Effector memory CD8-positive, alpha-beta T cell (primary cell): ENCODE measurements at regions not wholly inside any gene's neighbourhood (a gene's known extent, or its start where the extent isn't known, plus 50 kb on each side); places are given as distances from the start of the nearest gene placed in this dataset.

Experiments used
- ATAC-seq: fragments of 150-1000 bp; cut with Tn5 transposase; replicated peaks from 2 replicates; pipeline ENCODE4 v1.10.0; 2021; ENCODE audit warnings: mild to moderate bottlenecking, moderate library complexity
- DNase-seq, 3 experiments: peaks; one replicate each; pipeline ENCODE4 v3.0.0; 2021
- H3K27ac Mint-ChIP-seq, 2 donors: one replicate each; pipeline ENCODE4 v1.8.0; 2022; ENCODE audit warnings: mild to moderate bottlenecking in 2 of 2, mixed read lengths in 2 of 2, moderate library complexity in 2 of 2
- H3K27me3 Mint-ChIP-seq, 2 donors: one replicate each; pipeline ENCODE4 v1.8.0; 2022; ENCODE audit warnings: mixed read lengths in 2 of 2
- H3K36me3 Mint-ChIP-seq: one replicate; pipeline ENCODE4 v1.8.0; 2022; ENCODE audit warnings: mild to moderate bottlenecking, moderate library complexity, mixed read lengths; ENCODE audit not compliant: insufficient read depth
- H3K4me1 Mint-ChIP-seq, 2 donors: one replicate each; pipeline ENCODE4 v1.8.0; 2022; ENCODE audit warnings: low read depth in 2 of 2, mixed read lengths in 2 of 2
- H3K4me3 Mint-ChIP-seq, 2 donors: one replicate each; pipeline ENCODE4 v1.8.0; 2022; ENCODE audit warnings: mild to moderate bottlenecking in 2 of 2, mixed read lengths in 2 of 2, moderate library complexity in 2 of 2
- H3K9me3 Mint-ChIP-seq, 2 donors: one replicate each; pipeline ENCODE4 v1.8.0; 2022; ENCODE audit warnings: mixed read lengths in 2 of 2

- no peak overlapping the region for H3K27ac Mint-ChIP-seq
- H3K4me1 Mint-ChIP-seq = no peaks in the 10 kb centered on the region
- ATAC-seq = no peak
- H3K36me3 Mint-ChIP-seq = no peaks in the 10 kb centered on the region
- H3K9me3 Mint-ChIP-seq = no peaks in the 10 kb centered on the region
- no peak for DNase-seq
- H3K4me3 Mint-ChIP-seq = no peak overlapping the region
- H3K27me3 Mint-ChIP-seq = no peaks in the 10 kb centered on the region
Observed at GRCh38 chr13:106402866-106403265, 132.6 kb downstream of the EFNB2 start.

- no peak for DNase-seq
- Mint-ChIP-seq H3K27me3 (peaks cover 0 to 6% of the 10 kb centered on the region in 2 donors), H3K4me1 (no peaks in the 10 kb centered on the region), H3K9me3 (no peaks in the 10 kb centered on the region), H3K36me3 (no peaks in the 10 kb centered on the region), H3K4me3 (no peak overlapping the region), H3K27ac (no peak overlapping the region)
- no peak for ATAC-seq
Observed at GRCh38 chr13:106401081-106401480, 134.4 kb downstream of the EFNB2 start.

GRCh38 chr13:106400289-106400688, 135.2 kb downstream of the EFNB2 start:
- ATAC-seq (no peak), DNase-seq (no peak)
- Mint-ChIP-seq H3K27me3 (peaks cover 0 to 6% of the 10 kb centered on the region in 2 donors), H3K36me3 (no peaks in the 10 kb centered on the region), H3K27ac (no peak overlapping the region), H3K4me1 (no peaks in the 10 kb centered on the region), H3K4me3 (no peak overlapping the region), H3K9me3 (no peaks in the 10 kb centered on the region)

GRCh38 chr13:106398289-106398688, 137.2 kb downstream of the EFNB2 start:
- Mint-ChIP-seq H3K9me3 (no peaks in the 10 kb centered on the region), H3K27ac (no peak overlapping the region), H3K27me3 (peaks cover 6 to 11% of the 10 kb centered on the region in 2 donors), H3K4me1 (no peaks in the 10 kb centered on the region), H3K36me3 (no peaks in the 10 kb centered on the region), H3K4me3 (no peak overlapping the region)
- DNase-seq (no peak), ATAC-seq (no peak)

- Mint-ChIP-seq H3K36me3 (no peaks in the 10 kb centered on the region), H3K4me1 (no peaks in the 10 kb centered on the region), H3K27ac (no peak overlapping the region), H3K9me3 (no peaks in the 10 kb centered on the region), H3K27me3 (peaks cover 6 to 18% of the 10 kb centered on the region in 2 donors), H3K4me3 (no peak overlapping the region)
- no peak for ATAC-seq
- no peak for DNase-seq
Observed at GRCh38 chr13:106393776-106394175, 141.7 kb downstream of the EFNB2 start.

- Mint-ChIP-seq H3K4me3 (no peak overlapping the region), H3K9me3 (no peaks in the 10 kb centered on the region), H3K27me3 (peaks cover 0 to 18% of the 10 kb centered on the region in 2 donors), H3K4me1 (no peaks in the 10 kb centered on the region), H3K27ac (no peak overlapping the region), H3K36me3 (no peaks in the 10 kb centered on the region)
- ATAC-seq (no peak), DNase-seq (no peak)
Observed at GRCh38 chr13:106391681-106392080, 143.8 kb downstream of the EFNB2 start.

- no peaks in the 10 kb centered on the region for H3K9me3 Mint-ChIP-seq
- H3K36me3 Mint-ChIP-seq = no peaks in the 10 kb centered on the region
- ATAC-seq (no peak), DNase-seq (no peak)
- H3K27me3 Mint-ChIP-seq = peaks cover 0 to 18% of the 10 kb centered on the region in 2 donors
- H3K27ac Mint-ChIP-seq = no peak overlapping the region
- H3K4me1 Mint-ChIP-seq = no peaks in the 10 kb centered on the region
- H3K4me3 Mint-ChIP-seq = no peak overlapping the region
Observed at GRCh38 chr13:106391271-106391670, 144.2 kb downstream of the EFNB2 start.

- H3K27ac Mint-ChIP-seq = no peak overlapping the region
- ATAC-seq (no peak), DNase-seq (no peak)
- H3K4me3 Mint-ChIP-seq = no peak overlapping the region
- no peaks in the 10 kb centered on the region for H3K9me3 Mint-ChIP-seq
- peaks cover 0 to 18% of the 10 kb centered on the region in 2 donors for H3K27me3 Mint-ChIP-seq
- H3K36me3 Mint-ChIP-seq = no peaks in the 10 kb centered on the region
- no peaks in the 10 kb centered on the region for H3K4me1 Mint-ChIP-seq
Observed at GRCh38 chr13:106390367-106390766, 145.1 kb downstream of the EFNB2 start.

- ATAC-seq (no peak), DNase-seq (no peak)
- H3K27ac Mint-ChIP-seq = no peak overlapping the region
- no peaks in the 10 kb centered on the region for H3K9me3 Mint-ChIP-seq
- H3K36me3 Mint-ChIP-seq = no peaks in the 10 kb centered on the region
- H3K27me3 Mint-ChIP-seq = no peaks in the 10 kb centered on the region
- H3K4me1 Mint-ChIP-seq = no peaks in the 10 kb centered on the region
- H3K4me3 Mint-ChIP-seq = no peak overlapping the region
Observed at GRCh38 chr13:106385654-106386053, 149.8 kb downstream of the EFNB2 start.

GRCh38 chr13:106384516-106384915, 150.9 kb downstream of the EFNB2 start:
- Mint-ChIP-seq H3K36me3 (no peaks in the 10 kb centered on the region), H3K27me3 (no peaks in the 10 kb centered on the region), H3K4me3 (no peak overlapping the region), H3K9me3 (no peaks in the 10 kb centered on the region), H3K4me1 (no peaks in the 10 kb centered on the region), H3K27ac (no peak overlapping the region)
- DNase-seq = no peak
- no peak for ATAC-seq

GRCh38 chr13:106383791-106384190, 151.7 kb downstream of the EFNB2 start:
- Mint-ChIP-seq H3K9me3 (no peaks in the 10 kb centered on the region), H3K27me3 (peaks cover 0 to 5% of the 10 kb centered on the region in 2 donors), H3K4me3 (no peak overlapping the region), H3K27ac (no peak overlapping the region), H3K36me3 (no peaks in the 10 kb centered on the region), H3K4me1 (no peaks in the 10 kb centered on the region)
- no peak for ATAC-seq
- DNase-seq = no peak

- Mint-ChIP-seq H3K27ac (no peak overlapping the region), H3K4me1 (no peaks in the 10 kb centered on the region), H3K9me3 (no peaks in the 10 kb centered on the region), H3K4me3 (no peak overlapping the region), H3K36me3 (no peaks in the 10 kb centered on the region), H3K27me3 (peaks cover 0 to 11% of the 10 kb centered on the region in 2 donors)
- ATAC-seq (no peak), DNase-seq (no peak)
Observed at GRCh38 chr13:106382534-106382933, 152.9 kb downstream of the EFNB2 start.

GRCh38 chr13:106381091-106381490, 154.4 kb downstream of the EFNB2 start:
- H3K4me1 Mint-ChIP-seq = no peaks in the 10 kb centered on the region
- no peak overlapping the region for H3K4me3 Mint-ChIP-seq
- no peak overlapping the region for H3K27ac Mint-ChIP-seq
- no peak for DNase-seq
- no peaks in the 10 kb centered on the region for H3K36me3 Mint-ChIP-seq
- peaks cover 0 to 11% of the 10 kb centered on the region in 2 donors for H3K27me3 Mint-ChIP-seq
- no peaks in the 10 kb centered on the region for H3K9me3 Mint-ChIP-seq
- no peak for ATAC-seq

GRCh38 chr13:106377931-106378662, 157.4 kb downstream of the EFNB2 start:
- no peak overlapping the region for H3K4me3 Mint-ChIP-seq
- peaks cover 0 to 11% of the 10 kb centered on the region in 2 donors for H3K27me3 Mint-ChIP-seq
- H3K27ac Mint-ChIP-seq = no peak overlapping the region
- DNase-seq = no peak
- H3K36me3 Mint-ChIP-seq = no peaks in the 10 kb centered on the region
- H3K4me1 Mint-ChIP-seq = no peaks in the 10 kb centered on the region
- no peak for ATAC-seq
- no peaks in the 10 kb centered on the region for H3K9me3 Mint-ChIP-seq
